Left lung (tissue), 4 donors: ENCODE measurements at regions not wholly inside any gene's neighbourhood (a gene's known extent, or its start where the extent isn't known, plus 50 kb on each side); places are given as distances from the start of the nearest gene placed in this dataset.

ENCODE experiments used
- ATAC-seq: fragments of 200-7000 bp; cut with Tn5 transposase; one replicate; pipeline ENCODE4 v1.9.1; 2020; ENCODE audit warnings: moderate library complexity
- DNase-seq, 4 donors: peaks; one replicate each; pipeline ENCODE4 v3.0.0-alpha.2; 2013 to 2020
- H3K27ac ChIP-seq, 2 donors: fragments of 200-600 bp; sonication (generic) in 1 of 2; one replicate each; pipeline versions ENCODE4 v1.5.0 to v1.8.0; 2020 to 2021
- H3K27me3 ChIP-seq, 2 donors: fragments of 200-600 bp; sonication (generic) in 1 of 2; one replicate each; pipeline versions ENCODE4 v1.5.0 to v1.8.0; 2020 to 2021
- H3K36me3 ChIP-seq, 2 donors: fragments of 200-600 bp; sonication (generic) in 1 of 2; one replicate each; pipeline versions ENCODE4 v1.5.0 to v1.8.0; 2020 to 2021
- H3K4me1 ChIP-seq, 2 donors: fragments of 200-600 bp; one replicate each; pipeline ENCODE4 v1.8.0; 2021
- H3K4me3 ChIP-seq, 2 donors: fragments of 200-600 bp; sonication (generic) in 1 of 2; one replicate each; pipeline versions ENCODE4 v1.5.0 to v1.8.0; 2020 to 2021; ENCODE audit warnings: mild to moderate bottlenecking in 1 of 2
- H3K9me3 ChIP-seq, 2 donors: fragments of 200-600 bp; sonication (generic) in 1 of 2; one replicate each; pipeline versions ENCODE4 v1.5.0 to v1.8.0; 2020 to 2021
- CTCF ChIP-seq, 2 donors: fragments of 200-600 bp; sonication (generic) in 1 of 2; IDR thresholded peaks; one replicate each; pipeline versions ENCODE4 v1.5.0 to v1.8.0; 2021; ENCODE audit warnings: antibody characterized with exemption in 2 of 2
- intact Hi-C, 2 donors: fragments of 100-400 bp; cut with DNase I; formaldehyde crosslinking; loops; one replicate each; pipeline versions ENCODE4 v1.11.2 to v1.14.2; 2022
- donor health status: DM: no; HTN: yes; CAD: no.
- donor health status: DM: no; HTN: no; CAD: no.

DNA sequence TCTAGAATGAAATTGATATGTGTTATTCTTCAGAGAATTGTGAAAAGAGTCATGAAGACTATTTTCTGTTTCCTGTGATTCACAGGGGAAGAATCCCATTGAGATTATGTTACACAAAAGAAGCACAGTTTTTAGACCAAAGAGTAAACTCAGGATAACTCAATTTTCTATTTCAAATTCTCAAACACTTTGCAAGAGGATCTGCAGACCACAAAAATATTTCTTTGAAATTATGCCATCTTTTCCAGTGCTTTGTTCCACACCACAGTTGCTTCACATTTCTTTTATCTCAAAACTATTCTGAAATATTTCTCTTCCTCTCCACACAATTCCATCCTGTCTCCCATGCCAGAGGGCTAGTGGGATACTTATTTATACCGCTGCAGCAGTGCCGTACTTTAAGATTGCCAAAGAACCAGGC lies 188.9 kb upstream of the FOXG1 start:
- Histone ChIP-seq H3K9me3 (peaks cover 0 to 4% of the 10 kb centered on the region in 2 donors), H3K27me3 (no peaks in the 10 kb centered on the region), H3K27ac (no peak overlapping the region), H3K36me3 (no peaks in the 10 kb centered on the region), H3K4me1 (no peaks in the 10 kb centered on the region), H3K4me3 (no peak overlapping the region)
- intact Hi-C loops: no loop called here
- no peak for ATAC-seq
- no peak for DNase-seq
- TF ChIP-seq CTCF (IDR thresholded peaks at IDR 0.05): no peak

DNA sequence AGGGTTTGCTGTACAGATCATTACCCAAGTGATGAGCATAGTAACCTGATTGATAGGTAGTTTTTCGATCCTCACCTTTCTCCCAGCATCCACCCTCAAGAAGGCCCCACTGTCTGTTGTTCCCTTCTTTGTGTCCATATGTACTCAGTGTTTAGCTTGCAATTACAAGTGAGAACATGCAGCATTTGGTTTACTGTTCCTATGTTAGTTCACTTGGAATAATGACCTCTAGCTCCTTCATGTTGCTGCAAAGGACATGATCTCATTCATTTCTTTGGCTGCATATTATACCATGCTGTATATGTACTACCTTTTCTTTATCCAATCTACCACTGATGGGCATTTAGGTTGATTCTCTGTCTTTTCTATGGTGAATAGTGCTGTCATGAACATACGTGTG lies 181.6 kb upstream of the FOXG1 start:
- intact Hi-C loops: no loop called here
- Histone ChIP-seq H3K27me3 (no peaks in the 10 kb centered on the region), H3K36me3 (no peaks in the 10 kb centered on the region), H3K4me1 (no peaks in the 10 kb centered on the region), H3K4me3 (no peak overlapping the region), H3K27ac (no peak overlapping the region), H3K9me3 (no peaks in the 10 kb centered on the region)
- DNase-seq (no peak), ATAC-seq (no peak)
- no peak for TF ChIP-seq CTCF (IDR thresholded peaks at IDR 0.05)

DNA sequence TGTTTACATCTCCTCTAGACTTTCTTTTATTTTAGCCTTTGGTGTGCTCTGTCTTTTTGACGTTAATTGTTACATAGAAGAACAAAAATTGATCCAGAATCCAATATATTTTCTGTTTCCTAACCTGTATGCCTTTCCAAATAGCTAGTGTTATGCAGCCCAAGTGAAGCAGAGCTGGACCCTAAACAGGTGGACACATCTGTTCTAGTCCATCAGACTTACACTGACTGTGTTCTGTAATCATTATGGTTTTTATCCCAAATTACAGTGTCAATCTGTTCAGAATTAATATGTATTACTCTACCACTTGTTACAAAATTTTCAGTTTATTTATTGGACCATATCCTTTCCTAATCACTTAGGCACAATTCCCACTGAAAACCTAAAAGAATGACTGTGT lies 176.8 kb upstream of the FOXG1 start:
- Histone ChIP-seq H3K36me3 (no peaks in the 10 kb centered on the region), H3K4me1 (no peaks in the 10 kb centered on the region), H3K27me3 (no peaks in the 10 kb centered on the region), H3K27ac (no peak overlapping the region), H3K4me3 (no peak overlapping the region), H3K9me3 (no peaks in the 10 kb centered on the region)
- intact Hi-C loops: no loop called here
- TF ChIP-seq CTCF (IDR thresholded peaks at IDR 0.05): no peak
- DNase-seq (no peak), ATAC-seq (no peak)

- Histone ChIP-seq H3K4me1 (no peaks in the 10 kb centered on the region), H3K9me3 (no peaks in the 10 kb centered on the region), H3K27me3 (no peaks in the 10 kb centered on the region), H3K36me3 (no peaks in the 10 kb centered on the region), H3K27ac (no peak overlapping the region), H3K4me3 (no peak overlapping the region)
- intact Hi-C loops: no loop called here
- no peak for TF ChIP-seq CTCF (IDR thresholded peaks at IDR 0.05)
- no peak for ATAC-seq
- no peak for DNase-seq
Observed at GRCh38 chr14:28596391-28596790, 170.2 kb upstream of the FOXG1 start.

DNA sequence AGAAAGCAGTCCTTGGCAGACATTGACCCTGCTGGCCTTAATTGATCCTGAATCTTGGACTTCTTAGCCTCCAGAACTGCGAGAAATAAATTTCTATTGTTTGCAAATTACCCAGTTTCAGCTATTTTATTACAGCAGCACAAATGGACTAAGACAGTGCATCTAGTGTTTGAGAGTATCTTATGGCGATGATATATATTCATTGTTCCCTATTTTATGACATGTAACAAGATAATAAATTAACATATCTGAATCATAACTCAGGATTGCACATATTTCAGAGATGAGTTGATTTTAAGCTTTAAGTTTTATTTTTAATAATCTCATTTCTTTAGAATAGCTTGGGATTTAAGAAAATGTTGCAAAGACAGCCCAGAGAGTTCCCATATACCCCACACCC lies 167.4 kb upstream of the FOXG1 start:
- Histone ChIP-seq H3K4me1 (no peaks in the 10 kb centered on the region), H3K27ac (no peak overlapping the region), H3K4me3 (no peak overlapping the region), H3K36me3 (no peaks in the 10 kb centered on the region), H3K9me3 (no peaks in the 10 kb centered on the region), H3K27me3 (no peaks in the 10 kb centered on the region)
- no peak for DNase-seq
- intact Hi-C loops: no loop called here
- TF ChIP-seq CTCF (IDR thresholded peaks at IDR 0.05): no peak
- ATAC-seq: no peak
